GM13977 (cell line): ENCODE measurements at regions not wholly inside any gene's neighbourhood (a gene's known extent, or its start where the extent isn't known, plus 50 kb on each side); places are given as distances from the start of the nearest gene placed in this dataset.

Experiments
- DNase-seq: peaks from one replicate; pipeline ENCODE4 v3.0.0; 2012; ENCODE audit warnings: low spot score
- in situ Hi-C: fragments of 300-500 bp; cut with MboI; formaldehyde crosslinking; loops from one replicate; pipeline ENCODE4 v1.12.0; 2022; ENCODE audit warnings: low sequenced_read_pairs, low pct_unique_long_range_greater_than_20kb, mixed read lengths, inconsistent platforms; ENCODE audit not compliant: unreplicated experiment
- TF ChIP-seq, protein P1 (sequence below): IDR thresholded peaks from 2 replicates; pipeline ENCODE4 v1.5.1; 2012; ENCODE audit warnings: mild to moderate bottlenecking, control low read depth; ENCODE audit not compliant: insufficient read depth; ENCODE audit errors: extremely low read depth, missing control alignments

DNA sequence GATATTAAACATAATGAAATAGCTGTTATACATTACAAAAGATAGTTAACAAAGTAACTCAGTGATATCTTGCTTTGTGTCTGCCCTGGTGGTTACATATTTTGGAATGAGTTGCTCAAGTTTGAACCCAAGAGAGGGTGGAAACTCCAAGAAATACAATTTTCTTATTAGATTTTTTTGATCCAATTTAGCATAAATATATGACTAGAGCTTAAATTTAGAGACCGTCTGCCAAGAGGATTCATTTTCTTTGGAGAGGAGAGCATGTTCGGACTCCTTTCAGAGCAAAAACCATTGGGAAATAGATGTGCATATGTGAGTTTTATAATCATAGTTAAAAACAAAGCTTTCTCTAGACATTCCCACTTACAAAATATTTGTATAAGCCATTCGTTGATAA lies 353.4 kb downstream of the EPM2A start:
- TF ChIP-seq, protein P1, sequence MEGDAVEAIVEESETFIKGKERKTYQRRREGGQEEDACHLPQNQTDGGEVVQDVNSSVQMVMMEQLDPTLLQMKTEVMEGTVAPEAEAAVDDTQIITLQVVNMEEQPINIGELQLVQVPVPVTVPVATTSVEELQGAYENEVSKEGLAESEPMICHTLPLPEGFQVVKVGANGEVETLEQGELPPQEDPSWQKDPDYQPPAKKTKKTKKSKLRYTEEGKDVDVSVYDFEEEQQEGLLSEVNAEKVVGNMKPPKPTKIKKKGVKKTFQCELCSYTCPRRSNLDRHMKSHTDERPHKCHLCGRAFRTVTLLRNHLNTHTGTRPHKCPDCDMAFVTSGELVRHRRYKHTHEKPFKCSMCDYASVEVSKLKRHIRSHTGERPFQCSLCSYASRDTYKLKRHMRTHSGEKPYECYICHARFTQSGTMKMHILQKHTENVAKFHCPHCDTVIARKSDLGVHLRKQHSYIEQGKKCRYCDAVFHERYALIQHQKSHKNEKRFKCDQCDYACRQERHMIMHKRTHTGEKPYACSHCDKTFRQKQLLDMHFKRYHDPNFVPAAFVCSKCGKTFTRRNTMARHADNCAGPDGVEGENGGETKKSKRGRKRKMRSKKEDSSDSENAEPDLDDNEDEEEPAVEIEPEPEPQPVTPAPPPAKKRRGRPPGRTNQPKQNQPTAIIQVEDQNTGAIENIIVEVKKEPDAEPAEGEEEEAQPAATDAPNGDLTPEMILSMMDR, result no peak
- no peak for DNase-seq
- in situ Hi-C loops, result no loop called here

DNA sequence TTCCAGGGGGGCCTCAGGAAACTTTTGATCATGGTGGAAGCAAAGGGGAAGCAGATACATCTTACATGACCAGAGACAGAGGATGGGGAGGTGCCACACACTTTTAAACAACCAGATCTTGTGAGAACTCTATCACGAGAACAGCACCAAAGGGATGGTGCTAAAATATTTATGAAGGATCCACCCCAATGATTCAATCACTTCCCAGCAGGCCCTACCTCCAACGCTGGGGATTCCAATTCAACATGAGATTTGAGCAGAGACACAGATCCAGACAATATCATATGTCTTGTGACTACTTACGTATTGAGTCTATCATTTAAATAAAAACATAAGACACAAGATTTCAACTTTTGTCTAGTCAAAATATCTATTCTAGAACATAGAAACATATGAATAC lies 351.9 kb downstream of the EPM2A start:
- in situ Hi-C loops, result no loop called here
- DNase-seq, result no peak
- TF ChIP-seq, protein P1, result no peak

- in situ Hi-C loops, result no loop called here
- TF ChIP-seq, protein P1, result no peak
- no peak for DNase-seq
Measured at GRCh38 chr6:145384503-145384902, 350.8 kb downstream of the EPM2A start.

- DNase-seq, result no peak
- in situ Hi-C loops, result no loop called here
- TF ChIP-seq, protein P1, result no peak
Measured at GRCh38 chr6:145396499-145396898, 338.8 kb downstream of the EPM2A start.

DNA sequence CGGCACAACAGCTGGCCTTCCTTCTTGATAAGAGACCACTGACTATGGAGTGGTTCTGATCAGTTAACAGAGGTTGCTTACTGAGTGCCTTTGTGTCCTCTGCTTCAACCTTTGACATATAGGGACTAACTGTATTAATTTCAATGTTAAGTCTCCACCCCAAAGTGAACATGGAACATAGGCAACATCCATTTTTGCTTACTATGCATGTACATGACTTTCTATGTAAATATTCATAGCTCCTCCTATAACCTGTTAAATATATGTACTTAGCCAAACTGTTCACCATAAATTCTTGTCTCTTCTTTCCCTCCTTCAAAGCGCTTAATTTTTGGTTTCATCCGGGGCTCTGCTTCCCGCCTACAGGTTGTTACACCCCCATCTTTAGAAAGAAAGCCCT lies 334.8 kb downstream of the EPM2A start:
- in situ Hi-C loops, result no loop called here
- TF ChIP-seq, protein P1, result no peak
- no peak for DNase-seq

DNA sequence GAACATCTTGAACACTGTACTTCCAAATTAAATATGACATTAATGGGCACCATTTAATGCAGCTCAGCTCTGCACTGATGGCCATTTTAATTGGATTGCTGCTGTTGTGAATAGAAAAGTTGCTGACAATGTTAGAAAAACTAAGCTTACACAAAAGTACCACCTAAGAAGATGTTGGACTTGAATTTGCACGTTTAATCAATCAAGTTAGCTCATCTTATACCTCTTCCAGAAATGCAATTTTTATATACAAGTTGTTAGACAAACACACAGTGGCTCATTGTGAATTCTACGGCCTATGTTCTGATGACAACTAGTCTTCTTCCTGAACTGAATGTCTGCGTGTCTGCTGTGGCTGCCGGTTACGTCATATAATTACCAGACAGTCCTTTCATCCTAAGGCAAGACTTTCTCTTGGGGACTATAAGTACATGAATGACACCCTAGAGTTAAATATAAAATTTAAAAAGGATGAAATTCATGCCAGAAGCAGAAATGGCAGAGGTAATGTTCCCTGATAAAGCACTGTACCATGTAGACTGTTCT lies 330.2 kb downstream of the EPM2A start:
- in situ Hi-C loops, result no loop called here
- no peak for DNase-seq
- TF ChIP-seq, protein P1, result no peak

DNA sequence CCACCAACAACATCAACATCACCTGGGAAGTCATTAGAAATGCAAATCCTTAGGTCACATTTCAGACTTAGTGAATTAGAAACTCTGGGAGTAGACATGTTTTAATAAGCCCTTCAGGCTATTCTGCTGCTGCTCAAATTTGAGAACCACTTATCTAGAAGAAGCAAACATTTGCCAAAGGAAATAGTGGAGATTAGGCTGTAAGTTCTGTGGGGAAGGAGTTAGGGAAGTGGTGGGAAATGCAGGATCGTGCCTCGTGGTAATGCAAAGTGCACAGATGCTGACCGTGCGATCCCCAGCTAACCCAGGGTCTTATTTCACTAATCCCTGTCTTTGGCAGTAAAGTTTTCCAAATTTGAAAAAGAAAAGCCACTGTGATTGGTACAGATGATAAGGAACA lies 328.5 kb downstream of the EPM2A start:
- in situ Hi-C loops, result no loop called here
- no peak for DNase-seq
- TF ChIP-seq, protein P1, result no peak
